ENCODE measurements at regions not wholly inside any gene's neighbourhood (a gene's known extent, or its start where the extent isn't known, plus 50 kb on each side); places are given as distances from the start of the nearest gene placed in this dataset.

GRCh38 chr4:78720994-78721677, 55.0 kb upstream of the BMP2K start:
- H3K9me3 Mint-ChIP-seq: no peaks in the 10 kb centered on the region
- peak; percentile 58 for ATAC-seq (replicated peaks; ENCODE audit: extremely low read depth, poor library complexity, severe bottlenecking)
- peak overlapping the region; percentile 63 for H3K4me3 Mint-ChIP-seq

GRCh38 chr4:78721747-78722146, 54.4 kb upstream of the BMP2K start:
- no peak for ATAC-seq (replicated peaks; ENCODE audit: extremely low read depth, poor library complexity, severe bottlenecking)
- Mint-ChIP-seq H3K9me3 (no peaks in the 10 kb centered on the region), H3K36me3 (ENCODE audit: insufficient read depth) (no peaks in the 10 kb centered on the region), H3K27ac (ENCODE audit: low read depth) (peak overlapping the region; percentile 91), H3K27me3 (peaks cover 16% of the 10 kb centered on the region), H3K4me1 (peaks cover 9% of the 10 kb centered on the region), H3K4me3 (no peak overlapping the region)
- no peak for DNase-seq (ENCODE audit: low spot score in 2 of 2)

More at GRCh38 chr4:78720994-78721677, 55.0 kb upstream of the BMP2K start:
- Mint-ChIP-seq H3K27ac (ENCODE audit: low read depth) (peak overlapping the region; percentile 91), H3K36me3 (ENCODE audit: insufficient read depth) (no peaks in the 10 kb centered on the region), H3K27me3 (peaks cover 16% of the 10 kb centered on the region), H3K4me1 (peaks cover 9% of the 10 kb centered on the region)
- DNase-seq (ENCODE audit: low spot score in 2 of 2): no peak

GRCh38 chr4:78722320-78722719, 53.8 kb upstream of the BMP2K start:
- Mint-ChIP-seq H3K9me3 (no peaks in the 10 kb centered on the region), H3K27ac (ENCODE audit: low read depth) (no peak overlapping the region), H3K27me3 (peaks cover 16% of the 10 kb centered on the region), H3K4me3 (no peak overlapping the region), H3K4me1 (peaks cover 9% of the 10 kb centered on the region), H3K36me3 (ENCODE audit: insufficient read depth) (no peaks in the 10 kb centered on the region)
- no peak for DNase-seq (ENCODE audit: low spot score in 2 of 2)
- ATAC-seq (replicated peaks; ENCODE audit: extremely low read depth, poor library complexity, severe bottlenecking): no peak

- Mint-ChIP-seq H3K9me3 (no peaks in the 10 kb centered on the region), H3K4me1 (peaks cover 9% of the 10 kb centered on the region), H3K4me3 (no peak overlapping the region), H3K27me3 (peaks cover 12% of the 10 kb centered on the region), H3K36me3 (ENCODE audit: insufficient read depth) (no peaks in the 10 kb centered on the region), H3K27ac (ENCODE audit: low read depth) (no peak overlapping the region)
- DNase-seq (ENCODE audit: low spot score in 2 of 2) (no peak), ATAC-seq (replicated peaks; ENCODE audit: extremely low read depth, poor library complexity, severe bottlenecking) (no peak)
Measured at GRCh38 chr4:78722878-78723277, 53.3 kb upstream of the BMP2K start.
